ENCODE measurements at regions not wholly inside any gene's neighbourhood (a gene's known extent, or its start where the extent isn't known, plus 50 kb on each side); places are given as distances from the start of the nearest gene placed in this dataset.
"Not testable (repeated sequence)": the region's sequence is repeated elsewhere in the genome, so short reads cannot be mapped to it uniquely, and the experiment has no call there.

- H3K9ac ChIP-seq (ENCODE audit: extremely low read depth, insufficient read length, low read length): no peak overlapping the region
- no peaks in the 10 kb centered on the region for H4K20me1 ChIP-seq (ENCODE audit: control insufficient read depth, insufficient read depth, insufficient read length)
- H3K27ac Mint-ChIP-seq: no peak overlapping the region
- no peak overlapping the region for H2AK5ac ChIP-seq (ENCODE audit: insufficient read length, low read length)
- H3K27ac ChIP-seq (ENCODE audit: insufficient read length, low read depth, low read length): no peak overlapping the region
- no peak overlapping the region for H3K56ac ChIP-seq (ENCODE audit: insufficient read length, low read depth, low read length)
- no peaks in the 10 kb centered on the region for H3K23me2 ChIP-seq (ENCODE audit: insufficient read length, low read depth, low read length, poor library complexity, severe bottlenecking)
- H3K9me3 ChIP-seq (ENCODE audit: control insufficient read depth, low read depth, low read length): no peaks in the 10 kb centered on the region
- H3K9me3 Mint-ChIP-seq: peaks cover 0 to 3% of the 10 kb centered on the region in 2 experiments; a peak in 3 of 5 replicates
- H2BK15ac ChIP-seq (ENCODE audit: low read depth, low read length): no peak overlapping the region
- no peak overlapping the region for H4K5ac ChIP-seq (ENCODE audit: insufficient read length, low read depth, low read length)
- H3T11ph ChIP-seq (ENCODE audit: low read length): no peak overlapping the region
- no peak overlapping the region for H2BK120ac ChIP-seq (ENCODE audit: low read depth, low read length, poor library complexity, severe bottlenecking)
- DNase-seq: no peak
- no peak overlapping the region for H2BK20ac ChIP-seq (ENCODE audit: low read depth, low read length, poor library complexity, severe bottlenecking)
- H3K23ac ChIP-seq (ENCODE audit: insufficient read length, low read depth, low read length): no peak overlapping the region
- no peak overlapping the region for H2BK12ac ChIP-seq (ENCODE audit: insufficient read length, low read depth, low read length)
- H3K79me2 ChIP-seq (ENCODE audit: insufficient read depth, low read length): no peaks in the 10 kb centered on the region
- TF ChIP-seq CTCF (conservative IDR thresholded peaks at IDR 0.05): no peak
- no peak overlapping the region for H3K4ac ChIP-seq (ENCODE audit: low read depth, low read length)
- no CpG with 5 or more reads among the region's 3 CpGs for WGBS (ENCODE audit: extremely low coverage, insufficient read length, low lambda C conversion rate)
- H3K4me1 ChIP-seq (ENCODE audit: insufficient read depth, low read length): no peaks in the 10 kb centered on the region
- H3K18ac ChIP-seq (ENCODE audit: insufficient read length, low read depth, low read length): no peak overlapping the region
- no peaks in the 10 kb centered on the region for H3K27me3 ChIP-seq (ENCODE audit: insufficient read depth, low read length)
- H4K8ac ChIP-seq (replicated peaks; ENCODE audit: insufficient read length, low read depth, low read length): no peak overlapping the region
- H4K91ac ChIP-seq (ENCODE audit: insufficient read length, low read depth, low read length): no peak overlapping the region
- H3K4me2 ChIP-seq (ENCODE audit: insufficient read depth, insufficient read length, low read length): no peak overlapping the region
- H2BK5ac ChIP-seq (ENCODE audit: insufficient read length, low read length): no peak overlapping the region
- H3K14ac ChIP-seq (ENCODE audit: insufficient read depth, low read length): no peak overlapping the region
- H3K27me3 Mint-ChIP-seq (ENCODE audit: low read depth): peaks cover 11% of the 10 kb centered on the region
- peaks cover 5 to 8% of the 10 kb centered on the region in 2 experiments for H3K4me1 Mint-ChIP-seq
- H3K36me3 Mint-ChIP-seq (ENCODE audit: insufficient read depth in 1 of 3, low read depth in 3 of 3): peaks cover 0 to 10% (median 0%) of the 10 kb centered on the region in 3 experiments; a peak in 3 of 7 replicates
- no peak overlapping the region for H2AFZ ChIP-seq (ENCODE audit: low read length)
- H3K4me3 Mint-ChIP-seq: no peak overlapping the region
- H3K79me1 ChIP-seq (ENCODE audit: insufficient read depth, low read depth, low read length, poor library complexity, severe bottlenecking): no peaks in the 10 kb centered on the region
These were observed 73.8 kb downstream of the ZNF518B start for GRCh38 chr4:10383417-10383816.

- not testable (repeated sequence) for H4K20me1 ChIP-seq (ENCODE audit: control insufficient read depth, insufficient read depth, insufficient read length); H3K18ac ChIP-seq (ENCODE audit: insufficient read length, low read depth, low read length); H3T11ph ChIP-seq (ENCODE audit: low read length); H2BK15ac ChIP-seq (ENCODE audit: low read depth, low read length); H3K4me1 Mint-ChIP-seq; H3K14ac ChIP-seq (ENCODE audit: insufficient read depth, low read length); H4K91ac ChIP-seq (ENCODE audit: insufficient read length, low read depth, low read length); H3K23me2 ChIP-seq (ENCODE audit: insufficient read length, low read depth, low read length, poor library complexity, severe bottlenecking); H3K9me3 Mint-ChIP-seq; H3K4me2 ChIP-seq (ENCODE audit: insufficient read depth, insufficient read length, low read length); H3K79me2 ChIP-seq (ENCODE audit: insufficient read depth, low read length); H2BK12ac ChIP-seq (ENCODE audit: insufficient read length, low read depth, low read length); H3K9ac ChIP-seq (ENCODE audit: extremely low read depth, insufficient read length, low read length); H3K27ac Mint-ChIP-seq; DNase-seq; H3K27me3 ChIP-seq (ENCODE audit: insufficient read depth, low read length); H4K8ac ChIP-seq (replicated peaks; ENCODE audit: insufficient read length, low read depth, low read length); H3K4me3 Mint-ChIP-seq; H3K27ac ChIP-seq (ENCODE audit: insufficient read length, low read depth, low read length); H2AK5ac ChIP-seq (ENCODE audit: insufficient read length, low read length); H3K4ac ChIP-seq (ENCODE audit: low read depth, low read length); H3K9me3 ChIP-seq (ENCODE audit: control insufficient read depth, low read depth, low read length); H2BK120ac ChIP-seq (ENCODE audit: low read depth, low read length, poor library complexity, severe bottlenecking); H3K79me1 ChIP-seq (ENCODE audit: insufficient read depth, low read depth, low read length, poor library complexity, severe bottlenecking); H3K36me3 Mint-ChIP-seq (ENCODE audit: insufficient read depth in 1 of 3, low read depth in 3 of 3); H2AFZ ChIP-seq (ENCODE audit: low read length); H3K23ac ChIP-seq (ENCODE audit: insufficient read length, low read depth, low read length); H2BK20ac ChIP-seq (ENCODE audit: low read depth, low read length, poor library complexity, severe bottlenecking); H2BK5ac ChIP-seq (ENCODE audit: insufficient read length, low read length); H3K56ac ChIP-seq (ENCODE audit: insufficient read length, low read depth, low read length); H4K5ac ChIP-seq (ENCODE audit: insufficient read length, low read depth, low read length); H3K4me1 ChIP-seq (ENCODE audit: insufficient read depth, low read length)
- no CpG with 5 or more reads among the region's 1 CpG for WGBS (ENCODE audit: extremely low coverage, insufficient read length, low lambda C conversion rate)
- peaks cover 14% of the 10 kb centered on the region for H3K27me3 Mint-ChIP-seq (ENCODE audit: low read depth)
These were observed 75.1 kb downstream of the ZNF518B start for GRCh38 chr4:10382171-10382570.
